ENCODE measurements at regions not wholly inside any gene's neighbourhood (a gene's known extent, or its start where the extent isn't known, plus 50 kb on each side); places are given as distances from the start of the nearest gene placed in this dataset.
A peak's percentile ranks its signal among the peaks of the same experiment; 100 is the strongest.
"Not testable (repeated sequence)": the region's sequence is repeated elsewhere in the genome, so short reads cannot be mapped to it uniquely, and the experiment has no call there.

DNA sequence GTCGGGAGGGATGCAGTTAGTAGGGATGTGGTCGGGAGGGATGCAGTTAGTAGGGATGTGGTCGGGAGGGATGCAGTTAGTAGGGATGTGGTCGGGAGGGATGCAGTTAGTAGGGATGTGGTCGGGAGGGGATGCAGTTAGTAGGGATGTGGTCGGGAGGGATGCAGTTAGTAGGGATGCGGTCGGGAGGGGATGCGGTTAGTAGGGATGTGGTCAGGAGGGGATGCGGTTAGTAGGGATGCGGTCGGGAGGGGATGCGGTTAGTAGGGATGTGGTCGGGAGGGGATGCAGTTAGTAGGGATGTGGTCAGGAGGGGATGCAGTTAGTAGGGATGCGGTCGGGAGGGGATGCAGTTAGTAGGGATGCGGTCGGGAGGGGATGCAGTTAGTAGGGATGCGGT lies 96.2 kb downstream of the BDH1 start:
- H3K27me3 ChIP-seq (ENCODE audit: control insufficient read depth in 4 of 4, insufficient read depth in 4 of 4, low read length in 3 of 4); H3K36me3 ChIP-seq (ENCODE audit: control insufficient read depth in 4 of 4, insufficient read depth in 3 of 4, low read depth in 1 of 4, low read length in 3 of 4); H3K27ac ChIP-seq (ENCODE audit: low read depth in 1 of 2, low read length in 2 of 2); H3K9me3 ChIP-seq (ENCODE audit: control insufficient read depth in 4 of 4, low read length in 3 of 4); H3K4me3 ChIP-seq (ENCODE audit: low read depth in 1 of 3, low read length in 3 of 3); DNase-seq (ENCODE audit: low spot score); H3K9ac ChIP-seq (ENCODE audit: low read depth in 1 of 2, low read length in 2 of 2): not testable (repeated sequence)
- WGBS: 65% methylated on average over 17 of the region's 19 CpGs
- peaks cover 0 to 11% (median 5%) of the 10 kb centered on the region in 4 donors for H3K4me1 ChIP-seq (ENCODE audit: control insufficient read depth in 4 of 4, insufficient read depth in 4 of 4, low read length in 3 of 4)

- DNase-seq (ENCODE audit: low spot score): no peak
- H3K9ac ChIP-seq (ENCODE audit: low read depth in 1 of 2, low read length in 2 of 2): no peak overlapping the region
- no peaks in the 10 kb centered on the region for H3K9me3 ChIP-seq (ENCODE audit: control insufficient read depth in 4 of 4, low read length in 3 of 4)
- WGBS: 85% methylated on average over 10 of the region's 11 CpGs
- TF ChIP-seq GABPA (IDR thresholded peaks at IDR 0.05 in 1 of 2, conservative IDR thresholded peaks at IDR 0.05 in 1 of 2): no peak
- TF ChIP-seq HNF4G (IDR thresholded peaks at IDR 0.05): no peak
- H3K4me1 ChIP-seq (ENCODE audit: control insufficient read depth in 4 of 4, insufficient read depth in 4 of 4, low read length in 3 of 4): peaks cover 0 to 11% (median 5%) of the 10 kb centered on the region in 4 donors
- H3K36me3 ChIP-seq (ENCODE audit: control insufficient read depth in 4 of 4, insufficient read depth in 3 of 4, low read depth in 1 of 4, low read length in 3 of 4): no peaks in the 10 kb centered on the region
- no peak overlapping the region for H3K4me3 ChIP-seq (ENCODE audit: low read depth in 1 of 3, low read length in 3 of 3)
- no peaks in the 10 kb centered on the region for H3K27me3 ChIP-seq (ENCODE audit: control insufficient read depth in 4 of 4, insufficient read depth in 4 of 4, low read length in 3 of 4)
- H3K27ac ChIP-seq (ENCODE audit: low read depth in 1 of 2, low read length in 2 of 2): no peak overlapping the region
Observed at GRCh38 chr3:197458906-197459470, 96.8 kb downstream of the BDH1 start.

- Histone ChIP-seq H3K36me3 (ENCODE audit: control insufficient read depth in 4 of 4, insufficient read depth in 3 of 4, low read depth in 1 of 4, low read length in 3 of 4) (no peaks in the 10 kb centered on the region), H3K9me3 (ENCODE audit: control insufficient read depth in 4 of 4, low read length in 3 of 4) (no peaks in the 10 kb centered on the region), H3K27ac (ENCODE audit: low read depth in 1 of 2, low read length in 2 of 2) (no peak overlapping the region), H3K9ac (ENCODE audit: low read depth in 1 of 2, low read length in 2 of 2) (no peak overlapping the region), H3K4me3 (ENCODE audit: low read depth in 1 of 3, low read length in 3 of 3) (no peak overlapping the region), H3K27me3 (ENCODE audit: control insufficient read depth in 4 of 4, insufficient read depth in 4 of 4, low read length in 3 of 4) (no peaks in the 10 kb centered on the region), H3K4me1 (ENCODE audit: control insufficient read depth in 4 of 4, insufficient read depth in 4 of 4, low read length in 3 of 4) (peaks cover 0 to 11% (median 5%) of the 10 kb centered on the region in 4 donors)
- TF ChIP-seq YY1 (IDR thresholded peaks at IDR 0.05) (no peak), HNF4A (conservative IDR thresholded peaks at IDR 0.05) (peak in 1 of 2 donors; percentile 29), REST (IDR thresholded peaks at IDR 0.05) (no peak), RAD21 (IDR thresholded peaks at IDR 0.05) (peak in 1 of 2 donors; percentile 61)
- TF ChIP-seq, protein P1, sequence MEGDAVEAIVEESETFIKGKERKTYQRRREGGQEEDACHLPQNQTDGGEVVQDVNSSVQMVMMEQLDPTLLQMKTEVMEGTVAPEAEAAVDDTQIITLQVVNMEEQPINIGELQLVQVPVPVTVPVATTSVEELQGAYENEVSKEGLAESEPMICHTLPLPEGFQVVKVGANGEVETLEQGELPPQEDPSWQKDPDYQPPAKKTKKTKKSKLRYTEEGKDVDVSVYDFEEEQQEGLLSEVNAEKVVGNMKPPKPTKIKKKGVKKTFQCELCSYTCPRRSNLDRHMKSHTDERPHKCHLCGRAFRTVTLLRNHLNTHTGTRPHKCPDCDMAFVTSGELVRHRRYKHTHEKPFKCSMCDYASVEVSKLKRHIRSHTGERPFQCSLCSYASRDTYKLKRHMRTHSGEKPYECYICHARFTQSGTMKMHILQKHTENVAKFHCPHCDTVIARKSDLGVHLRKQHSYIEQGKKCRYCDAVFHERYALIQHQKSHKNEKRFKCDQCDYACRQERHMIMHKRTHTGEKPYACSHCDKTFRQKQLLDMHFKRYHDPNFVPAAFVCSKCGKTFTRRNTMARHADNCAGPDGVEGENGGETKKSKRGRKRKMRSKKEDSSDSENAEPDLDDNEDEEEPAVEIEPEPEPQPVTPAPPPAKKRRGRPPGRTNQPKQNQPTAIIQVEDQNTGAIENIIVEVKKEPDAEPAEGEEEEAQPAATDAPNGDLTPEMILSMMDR (IDR thresholded peaks at IDR 0.05; ENCODE audit: low read depth, low read length, missing input control): no peak
- DNase-seq (ENCODE audit: low spot score): no peak
- WGBS: 61% methylated on average over 11 of the region's 11 CpGs
Observed at GRCh38 chr3:197458179-197458707, 97.5 kb downstream of the BDH1 start.

Data from liver (tissue), 8 donors.